Astrocyte (in vitro differentiated cells and primary cell): ENCODE measurements at regions not wholly inside any gene's neighbourhood (a gene's known extent, or its start where the extent isn't known, plus 50 kb on each side); places are given as distances from the start of the nearest gene placed in this dataset.

Experiments
- CTCF ChIP-seq: IDR thresholded peaks from 2 replicates; pipeline ENCODE4 v1.5.1; 2011; ENCODE audit warnings: low read depth, mild to moderate bottlenecking, inconsistent platforms, low read length, moderate library complexity; ENCODE audit not compliant: insufficient read depth
- EZH2 ChIP-seq: IDR thresholded peaks from 2 replicates; pipeline ENCODE4 v1.6.1; 2012; ENCODE audit warnings: mild to moderate bottlenecking, low read length, inconsistent platforms; ENCODE audit not compliant: insufficient read depth

DNA sequence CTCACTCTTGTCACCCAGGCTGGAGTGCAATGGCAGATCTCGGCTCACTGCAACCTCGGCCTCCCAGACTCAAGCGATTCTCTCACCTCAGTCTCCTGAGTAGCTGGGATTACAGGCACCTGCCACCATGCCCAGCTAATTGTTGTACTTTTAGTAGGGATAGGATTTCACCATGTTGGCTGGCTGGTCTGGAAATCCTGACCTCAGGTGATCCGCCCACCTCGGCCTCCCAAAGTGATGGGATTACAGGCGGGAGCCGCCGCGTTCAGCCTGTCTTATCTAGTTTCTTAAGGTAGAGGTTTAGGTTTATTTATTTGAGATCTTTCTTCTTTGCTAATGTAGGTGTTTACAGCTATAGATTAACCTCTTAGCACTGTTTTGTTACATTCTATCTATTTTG, 708.8 kb downstream of the ZNF385D start:
- no peak for TF ChIP-seq CTCF
- no peak for TF ChIP-seq EZH2
